H9 (cell line): ENCODE measurements at regions not wholly inside any gene's neighbourhood (a gene's known extent, or its start where the extent isn't known, plus 50 kb on each side); places are given as distances from the start of the nearest gene placed in this dataset.
"Not testable (repeated sequence)": the region's sequence is repeated elsewhere in the genome, so short reads cannot be mapped to it uniquely, and the experiment has no call there.

Experiments
- DNase-seq: peaks from one replicate; pipeline ENCODE4 v3.0.0-alpha.2; 2017
- H2AFZ ChIP-seq: one replicate; pipeline ENCODE4 v1.6.1; 2013; ENCODE audit warnings: mild to moderate bottlenecking, low read length, control low read depth, moderate library complexity
- H2AK5ac ChIP-seq: 2 replicates; pipeline ENCODE4 v1.6.1; 2013; ENCODE audit warnings: low read length, control low read depth, mixed read lengths; ENCODE audit not compliant: insufficient read length
- H2BK120ac ChIP-seq: one replicate; pipeline ENCODE4 v1.6.1; 2013; ENCODE audit warnings: low read depth, mild to moderate bottlenecking, low read length, control low read depth, inconsistent platforms; ENCODE audit not compliant: poor library complexity, severe bottlenecking
- H2BK12ac ChIP-seq: 2 replicates; pipeline ENCODE4 v1.6.1; 2013; ENCODE audit warnings: low read length, control low read depth, mixed read lengths, low read depth; ENCODE audit not compliant: insufficient read length
- H2BK15ac ChIP-seq: 2 replicates; pipeline ENCODE4 v1.6.1; 2013; ENCODE audit warnings: low read depth, low read length, control low read depth
- H2BK20ac ChIP-seq: one replicate; pipeline ENCODE4 v1.6.1; 2013; ENCODE audit warnings: low read depth, mild to moderate bottlenecking, low read length, control low read depth, inconsistent platforms; ENCODE audit not compliant: poor library complexity, severe bottlenecking
- H2BK5ac ChIP-seq: 2 replicates; pipeline ENCODE4 v1.6.1; 2013; ENCODE audit warnings: low read length, control low read depth, mixed read lengths; ENCODE audit not compliant: insufficient read length
- H3K14ac ChIP-seq: 2 replicates; pipeline ENCODE4 v1.6.1; 2013; ENCODE audit warnings: low read length, control low read depth; ENCODE audit not compliant: insufficient read depth
- H3K18ac ChIP-seq: 2 replicates; pipeline ENCODE4 v1.6.1; 2013; ENCODE audit warnings: low read depth, mild to moderate bottlenecking, mixed read lengths, low read length, control low read depth; ENCODE audit not compliant: insufficient read length
- H3K23ac ChIP-seq: 2 replicates; pipeline ENCODE4 v1.6.1; 2013; ENCODE audit warnings: low read length, control low read depth, mixed read lengths, low read depth; ENCODE audit not compliant: insufficient read length
- H3K23me2 ChIP-seq: 2 replicates; pipeline ENCODE4 v1.6.1; 2013; ENCODE audit warnings: low read depth, mild to moderate bottlenecking, mixed read lengths, low read length, control low read depth; ENCODE audit not compliant: insufficient read length, poor library complexity, severe bottlenecking
- H3K27ac ChIP-seq: 2 replicates; pipeline ENCODE4 v1.5.1; 2013; ENCODE audit warnings: low read length, control low read depth, mixed read lengths, low read depth; ENCODE audit not compliant: insufficient read length
- H3K27me3 ChIP-seq: 2 replicates; pipeline ENCODE4 v1.6.1; 2013; ENCODE audit warnings: low read length, control low read depth, inconsistent platforms; ENCODE audit not compliant: insufficient read depth
- H3K4ac ChIP-seq: 2 replicates; pipeline ENCODE4 v1.6.1; 2013; ENCODE audit warnings: low read depth, mild to moderate bottlenecking, control low read depth, inconsistent platforms, low read length, moderate library complexity
- H3K4me1 ChIP-seq: 2 replicates; pipeline ENCODE4 v1.6.1; 2013; ENCODE audit warnings: low read length, control low read depth, inconsistent platforms; ENCODE audit not compliant: insufficient read depth
- H3K4me2 ChIP-seq: 2 replicates; pipeline ENCODE4 v1.6.1; 2013; ENCODE audit warnings: low read length, control low read depth, mixed read lengths; ENCODE audit not compliant: insufficient read length, insufficient read depth
- H3K56ac ChIP-seq: 2 replicates; pipeline ENCODE4 v1.6.1; 2013; ENCODE audit warnings: low read depth, mild to moderate bottlenecking, mixed read lengths, low read length, control low read depth; ENCODE audit not compliant: insufficient read length
- H3K79me1 ChIP-seq: 2 replicates; pipeline ENCODE4 v1.6.1; 2013; ENCODE audit warnings: low read depth, mild to moderate bottlenecking, moderate library complexity, low read length, control low read depth, inconsistent platforms; ENCODE audit not compliant: insufficient read depth, poor library complexity, severe bottlenecking
- H3K79me2 ChIP-seq: 2 replicates; pipeline ENCODE4 v1.6.1; 2013; ENCODE audit warnings: low read length, control low read depth, inconsistent platforms; ENCODE audit not compliant: insufficient read depth
- H3K9ac ChIP-seq: 2 replicates; pipeline ENCODE4 v1.6.1; 2013; ENCODE audit warnings: low read length, control low read depth, mixed read lengths; ENCODE audit not compliant: insufficient read length; ENCODE audit errors: extremely low read depth
- H3K9me3 ChIP-seq: one replicate; pipeline ENCODE4 v1.6.1; 2013; ENCODE audit warnings: low read depth, low read length, inconsistent platforms; ENCODE audit not compliant: control insufficient read depth
- H3T11ph ChIP-seq: one replicate; pipeline ENCODE4 v1.6.1; 2013; ENCODE audit warnings: mild to moderate bottlenecking, low read length, control low read depth, inconsistent platforms
- H4K20me1 ChIP-seq: one replicate; pipeline ENCODE4 v1.6.1; 2013; ENCODE audit not compliant: control insufficient read depth, insufficient read length, insufficient read depth
- H4K5ac ChIP-seq: 2 replicates; pipeline ENCODE4 v1.6.1; 2013; ENCODE audit warnings: low read depth, mild to moderate bottlenecking, mixed read lengths, low read length, control low read depth; ENCODE audit not compliant: insufficient read length
- H4K8ac ChIP-seq: replicated peaks from 2 replicates; pipeline ENCODE4 v1.6.1; 2013; ENCODE audit warnings: low read length, control low read depth, mixed read lengths, low read depth; ENCODE audit not compliant: insufficient read length
- H4K91ac ChIP-seq: 2 replicates; pipeline ENCODE4 v1.6.1; 2013; ENCODE audit warnings: low read depth, mild to moderate bottlenecking, moderate library complexity, mixed read lengths, low read length, control low read depth; ENCODE audit not compliant: insufficient read length
- H3K27ac Mint-ChIP-seq, 3 experiments: 2 replicates in 2 of 3; 3 replicates in 1 of 3; pipeline ENCODE4 v1.8.0; 2020 to 2021; ENCODE audit warnings: mixed read lengths in 3 of 3, mild to moderate bottlenecking in 1 of 3, moderate library complexity in 1 of 3
- H3K27me3 Mint-ChIP-seq: 2 replicates; pipeline ENCODE4 v1.8.0; 2021; ENCODE audit warnings: low read depth, mild to moderate bottlenecking, moderate library complexity, mixed read lengths
- H3K36me3 Mint-ChIP-seq, 3 experiments: 2 replicates in 2 of 3; 3 replicates in 1 of 3; pipeline ENCODE4 v1.8.0; 2020 to 2021; ENCODE audit warnings: low read depth in 3 of 3, mixed read lengths in 3 of 3; ENCODE audit not compliant: insufficient read depth in 1 of 3
- H3K4me1 Mint-ChIP-seq, 2 experiments: 2 replicates each; pipeline ENCODE4 v1.8.0; 2020; ENCODE audit warnings: mixed read lengths in 2 of 2
- H3K4me3 Mint-ChIP-seq, 2 experiments: 2 replicates in 1 of 2; 3 replicates in 1 of 2; pipeline ENCODE4 v1.8.0; 2020 to 2021; ENCODE audit warnings: mild to moderate bottlenecking in 2 of 2, mixed read lengths in 2 of 2, moderate library complexity in 1 of 2
- H3K9me3 Mint-ChIP-seq, 2 experiments: 2 replicates in 1 of 2; 3 replicates in 1 of 2; pipeline ENCODE4 v1.8.0; 2020; ENCODE audit warnings: mild to moderate bottlenecking in 2 of 2, mixed read lengths in 2 of 2, moderate library complexity in 1 of 2

- not testable (repeated sequence) for H3K56ac ChIP-seq, H3K4me1 ChIP-seq, H3K27ac ChIP-seq, H3K4me3 Mint-ChIP-seq, H2AFZ ChIP-seq, H4K5ac ChIP-seq, H3K14ac ChIP-seq, H2BK120ac ChIP-seq, DNase-seq, H3K23me2 ChIP-seq, H2BK5ac ChIP-seq, H2BK12ac ChIP-seq, H3K79me2 ChIP-seq, H3K27me3 ChIP-seq, H4K8ac ChIP-seq, H3K27me3 Mint-ChIP-seq, H4K91ac ChIP-seq, H3K79me1 ChIP-seq, H3K23ac ChIP-seq, H3K4me1 Mint-ChIP-seq, H3K9me3 ChIP-seq, H3K4me2 ChIP-seq, H3K27ac Mint-ChIP-seq, H2AK5ac ChIP-seq, H2BK20ac ChIP-seq, H3K9ac ChIP-seq, H3T11ph ChIP-seq, H4K20me1 ChIP-seq, H3K18ac ChIP-seq, H2BK15ac ChIP-seq, H3K4ac ChIP-seq
- peaks cover 6 to 14% (median 12%) of the 10 kb centered on the region in 3 experiments; a peak in 5 of 7 replicates for H3K36me3 Mint-ChIP-seq
- H3K9me3 Mint-ChIP-seq, result peaks cover 26 to 34% of the 10 kb centered on the region in 2 experiments
Observed at GRCh38 chr11:13614918-13615317, 53.5 kb upstream of the FAR1 start.
